Endothelial cell (in vitro differentiated cells): ENCODE measurements at regions not wholly inside any gene's neighbourhood (a gene's known extent, or its start where the extent isn't known, plus 50 kb on each side); places are given as distances from the start of the nearest gene placed in this dataset.

Experiments used
- DNase-seq: peaks from one replicate; pipeline ENCODE4 v3.0.0; 2021; ENCODE audit warnings: low spot score
- H3K27ac Mint-ChIP-seq: one replicate; pipeline ENCODE4 v1.8.0; 2021; ENCODE audit warnings: mixed read lengths, inconsistent platforms; ENCODE audit not compliant: unreplicated experiment
- H3K27me3 Mint-ChIP-seq: one replicate; pipeline ENCODE4 v1.8.0; 2021; ENCODE audit warnings: mild to moderate bottlenecking, moderate library complexity, mixed read lengths, inconsistent platforms; ENCODE audit not compliant: unreplicated experiment
- H3K36me3 Mint-ChIP-seq: one replicate; pipeline ENCODE4 v1.8.0; 2021; ENCODE audit warnings: mild to moderate bottlenecking, low read depth, mixed read lengths, inconsistent platforms; ENCODE audit not compliant: unreplicated experiment
- H3K4me1 Mint-ChIP-seq: one replicate; pipeline ENCODE4 v1.8.0; 2021; ENCODE audit warnings: mild to moderate bottlenecking, mixed read lengths, inconsistent platforms; ENCODE audit not compliant: unreplicated experiment
- H3K4me3 Mint-ChIP-seq: one replicate; pipeline ENCODE4 v1.8.0; 2021; ENCODE audit warnings: mild to moderate bottlenecking, mixed read lengths, inconsistent platforms; ENCODE audit not compliant: unreplicated experiment
- H3K9me3 Mint-ChIP-seq: one replicate; pipeline ENCODE4 v1.8.0; 2021; ENCODE audit warnings: mixed read lengths, inconsistent platforms; ENCODE audit not compliant: unreplicated experiment
- TF ChIP-seq, protein P1 (sequence below): fragments of 200-600 bp; sonication (generic); IDR thresholded peaks from one replicate; pipeline ENCODE4 v1.5.0; 2021; ENCODE audit warnings: antibody characterized with exemption; ENCODE audit not compliant: unreplicated experiment

DNA sequence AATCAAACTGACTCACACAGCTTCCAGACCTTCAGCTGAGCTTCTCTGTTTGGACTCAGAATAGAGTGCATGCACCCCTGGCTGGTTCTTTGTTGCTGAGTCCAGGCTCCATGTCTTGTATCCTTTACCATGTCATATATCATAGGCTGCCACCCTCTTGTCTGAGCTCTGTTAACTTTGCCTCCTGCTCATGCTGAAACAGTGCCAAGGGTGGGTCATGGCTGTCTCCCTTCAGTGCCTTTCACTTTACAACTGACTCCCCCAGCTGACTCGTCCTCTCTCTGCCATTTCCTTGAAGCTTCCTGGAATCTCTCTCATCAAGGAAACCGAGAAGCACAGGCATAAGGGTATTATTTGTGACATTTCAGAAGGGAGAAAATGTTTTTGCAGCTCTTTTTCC is 885.3 kb downstream of the TTLL7 start:
- no peak for DNase-seq
- no peaks in the 10 kb centered on the region for H3K9me3 Mint-ChIP-seq
- H3K27ac Mint-ChIP-seq, result no peak overlapping the region
- no peaks in the 10 kb centered on the region for H3K27me3 Mint-ChIP-seq
- TF ChIP-seq, protein P1, sequence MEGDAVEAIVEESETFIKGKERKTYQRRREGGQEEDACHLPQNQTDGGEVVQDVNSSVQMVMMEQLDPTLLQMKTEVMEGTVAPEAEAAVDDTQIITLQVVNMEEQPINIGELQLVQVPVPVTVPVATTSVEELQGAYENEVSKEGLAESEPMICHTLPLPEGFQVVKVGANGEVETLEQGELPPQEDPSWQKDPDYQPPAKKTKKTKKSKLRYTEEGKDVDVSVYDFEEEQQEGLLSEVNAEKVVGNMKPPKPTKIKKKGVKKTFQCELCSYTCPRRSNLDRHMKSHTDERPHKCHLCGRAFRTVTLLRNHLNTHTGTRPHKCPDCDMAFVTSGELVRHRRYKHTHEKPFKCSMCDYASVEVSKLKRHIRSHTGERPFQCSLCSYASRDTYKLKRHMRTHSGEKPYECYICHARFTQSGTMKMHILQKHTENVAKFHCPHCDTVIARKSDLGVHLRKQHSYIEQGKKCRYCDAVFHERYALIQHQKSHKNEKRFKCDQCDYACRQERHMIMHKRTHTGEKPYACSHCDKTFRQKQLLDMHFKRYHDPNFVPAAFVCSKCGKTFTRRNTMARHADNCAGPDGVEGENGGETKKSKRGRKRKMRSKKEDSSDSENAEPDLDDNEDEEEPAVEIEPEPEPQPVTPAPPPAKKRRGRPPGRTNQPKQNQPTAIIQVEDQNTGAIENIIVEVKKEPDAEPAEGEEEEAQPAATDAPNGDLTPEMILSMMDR, result no peak
- H3K4me1 Mint-ChIP-seq, result no peaks in the 10 kb centered on the region
- no peak overlapping the region for H3K4me3 Mint-ChIP-seq
- no peaks in the 10 kb centered on the region for H3K36me3 Mint-ChIP-seq

DNA sequence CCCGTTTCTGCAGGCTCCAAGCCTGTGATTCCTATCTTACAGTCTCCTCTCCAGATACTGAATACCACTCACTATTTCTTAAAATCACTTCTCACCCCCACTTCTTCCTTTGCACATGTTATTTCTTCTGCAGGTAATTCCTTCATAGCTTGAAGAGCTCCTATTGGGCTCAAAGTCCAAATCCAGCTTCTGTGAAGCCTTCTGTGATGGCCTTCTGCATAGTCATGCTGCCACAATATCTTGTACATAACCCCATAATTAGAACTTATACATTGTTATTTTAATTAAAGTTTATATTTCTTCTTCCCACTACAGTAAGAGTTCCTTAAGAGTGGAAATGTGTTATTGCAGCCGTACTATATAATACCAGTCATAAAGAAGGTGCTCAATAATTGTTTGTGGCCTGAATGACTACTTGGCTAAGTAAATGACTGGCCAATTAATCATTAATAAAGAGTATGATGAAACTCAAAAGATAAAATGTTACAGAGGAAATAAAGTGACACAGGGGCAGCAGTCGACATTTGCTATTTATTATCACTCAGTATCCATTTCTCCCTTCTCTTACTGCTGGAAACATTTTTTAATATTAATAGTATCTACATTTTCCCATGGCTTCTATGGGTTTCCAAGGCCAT is 886.6 kb downstream of the TTLL7 start:
- no peaks in the 10 kb centered on the region for H3K36me3 Mint-ChIP-seq
- TF ChIP-seq, protein P1, result no peak
- DNase-seq, result no peak
- H3K27me3 Mint-ChIP-seq, result no peaks in the 10 kb centered on the region
- no peak overlapping the region for H3K4me3 Mint-ChIP-seq
- no peak overlapping the region for H3K27ac Mint-ChIP-seq
- H3K9me3 Mint-ChIP-seq, result no peaks in the 10 kb centered on the region
- H3K4me1 Mint-ChIP-seq, result no peaks in the 10 kb centered on the region

DNA sequence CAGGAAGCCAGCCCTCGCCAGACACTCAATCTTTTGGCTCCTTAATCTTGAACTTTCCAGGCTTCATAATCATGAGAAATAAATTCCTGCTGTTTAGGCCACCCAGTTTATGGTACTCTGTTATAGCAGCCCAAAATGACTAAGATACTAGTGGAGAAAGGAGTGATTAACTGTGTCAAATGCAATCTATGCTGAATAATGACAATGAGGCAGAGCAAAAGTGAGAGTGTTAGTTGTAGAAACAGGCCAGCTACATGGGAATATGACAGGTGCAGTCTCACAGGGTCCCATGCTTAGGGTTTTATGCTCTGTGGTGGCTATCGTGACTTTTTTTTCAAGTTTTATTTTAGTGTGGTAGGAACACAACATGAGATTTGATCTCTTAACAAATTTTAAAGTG is 888.8 kb downstream of the TTLL7 start:
- Mint-ChIP-seq H3K4me3 (no peak overlapping the region), H3K27me3 (no peaks in the 10 kb centered on the region), H3K9me3 (no peaks in the 10 kb centered on the region), H3K36me3 (no peaks in the 10 kb centered on the region), H3K4me1 (no peaks in the 10 kb centered on the region), H3K27ac (no peak overlapping the region)
- TF ChIP-seq, protein P1, result no peak
- DNase-seq, result no peak

DNA sequence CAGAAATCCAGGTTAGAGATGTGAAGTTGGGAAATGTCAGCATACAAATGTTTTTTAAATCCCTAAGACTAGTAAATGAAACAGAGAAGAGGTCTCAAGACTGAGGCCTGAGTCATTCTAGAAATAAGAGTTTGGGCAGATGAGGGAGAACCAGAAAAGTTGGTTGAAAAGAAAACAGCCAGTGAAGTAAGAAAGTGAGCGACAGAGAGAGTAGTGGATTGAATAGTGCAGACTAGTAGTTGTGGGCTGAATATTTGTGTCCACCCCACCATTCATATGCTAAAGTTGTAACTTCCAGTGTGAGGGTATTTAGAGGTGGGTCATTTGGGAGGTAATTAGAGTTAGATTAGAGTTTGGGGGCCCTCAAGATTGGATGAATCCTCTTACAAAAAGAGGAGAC is 889.2 kb downstream of the TTLL7 start:
- H3K9me3 Mint-ChIP-seq, result no peaks in the 10 kb centered on the region
- H3K4me1 Mint-ChIP-seq, result no peaks in the 10 kb centered on the region
- H3K36me3 Mint-ChIP-seq, result no peaks in the 10 kb centered on the region
- no peak overlapping the region for H3K4me3 Mint-ChIP-seq
- TF ChIP-seq, protein P1, result no peak
- no peaks in the 10 kb centered on the region for H3K27me3 Mint-ChIP-seq
- no peak for DNase-seq
- no peak overlapping the region for H3K27ac Mint-ChIP-seq

DNA sequence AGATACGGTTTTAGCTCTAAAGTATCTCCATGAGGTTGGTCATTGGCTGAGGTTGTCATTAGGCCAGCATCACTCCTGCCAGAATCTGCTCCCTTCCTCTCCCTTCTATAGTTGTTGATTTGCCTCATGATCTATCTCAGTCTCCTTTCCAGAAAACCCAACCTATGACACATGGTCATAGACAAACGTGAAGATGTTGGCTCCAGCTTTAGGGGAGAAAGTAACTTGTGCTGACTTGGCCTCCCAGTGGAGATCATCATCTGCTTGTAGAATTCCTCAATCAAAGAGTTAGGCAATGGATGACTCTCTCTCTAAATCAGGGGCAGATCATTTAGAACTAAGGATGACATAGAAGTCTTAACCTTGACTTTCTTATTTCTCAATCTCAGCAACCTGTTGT is 894.4 kb downstream of the TTLL7 start:
- DNase-seq, result no peak
- no peak overlapping the region for H3K27ac Mint-ChIP-seq
- no peaks in the 10 kb centered on the region for H3K4me1 Mint-ChIP-seq
- TF ChIP-seq, protein P1, result no peak
- H3K4me3 Mint-ChIP-seq, result no peak overlapping the region
- no peaks in the 10 kb centered on the region for H3K27me3 Mint-ChIP-seq
- no peaks in the 10 kb centered on the region for H3K36me3 Mint-ChIP-seq
- no peaks in the 10 kb centered on the region for H3K9me3 Mint-ChIP-seq
